ENCODE measurements at regions not wholly inside any gene's neighbourhood (a gene's known extent, or its start where the extent isn't known, plus 50 kb on each side); places are given as distances from the start of the nearest gene placed in this dataset.

- DNase-seq: no peak
Observed at GRCh38 chr1:201710632-201711597, 118.0 kb upstream of the IPO9 start.

GRCh38 chr1:201711811-201712210, 117.1 kb upstream of the IPO9 start:
- no peak for DNase-seq

GRCh38 chr1:201712387-201713085, 116.4 kb upstream of the IPO9 start:
- no peak for DNase-seq

- no peak for DNase-seq
Observed at GRCh38 chr1:201713086-201713810, 115.7 kb upstream of the IPO9 start.

- DNase-seq: no peak
Observed at GRCh38 chr1:201714542-201715329, 114.2 kb upstream of the IPO9 start.

GRCh38 chr1:201715351-201715750, 113.6 kb upstream of the IPO9 start:
- no peak for DNase-seq

- no peak for DNase-seq
Observed at GRCh38 chr1:201715801-201716741, 112.9 kb upstream of the IPO9 start.

- no peak for DNase-seq
Observed at GRCh38 chr1:201716742-201717135, 112.2 kb upstream of the IPO9 start.

- no peak for DNase-seq
Observed at GRCh38 chr1:201717286-201717685, 111.7 kb upstream of the IPO9 start.

GRCh38 chr1:201718346-201719202, 110.4 kb upstream of the IPO9 start:
- DNase-seq: no peak

GRCh38 chr1:201719812-201720521, 109.0 kb upstream of the IPO9 start:
- DNase-seq: peak in 1 of 2 experiments; percentile 14

GRCh38 chr1:201720522-201720844, 108.5 kb upstream of the IPO9 start:
- DNase-seq: no peak

- no peak for DNase-seq
Observed at GRCh38 chr1:201721082-201722049, 107.6 kb upstream of the IPO9 start.

GRCh38 chr1:201724039-201724765, 104.8 kb upstream of the IPO9 start:
- no peak for DNase-seq

GRCh38 chr1:201724766-201725118, 104.2 kb upstream of the IPO9 start:
- DNase-seq: no peak

- no peak for DNase-seq
Observed at GRCh38 chr1:201726700-201727099, 102.3 kb upstream of the IPO9 start.

GRCh38 chr1:201728731-201729130, 100.2 kb upstream of the IPO9 start:
- no peak for DNase-seq
